ENCODE measurements at regions not wholly inside any gene's neighbourhood (a gene's known extent, or its start where the extent isn't known, plus 50 kb on each side); places are given as distances from the start of the nearest gene placed in this dataset.
"Not testable (repeated sequence)": the region's sequence is repeated elsewhere in the genome, so short reads cannot be mapped to it uniquely, and the experiment has no call there.

DNA sequence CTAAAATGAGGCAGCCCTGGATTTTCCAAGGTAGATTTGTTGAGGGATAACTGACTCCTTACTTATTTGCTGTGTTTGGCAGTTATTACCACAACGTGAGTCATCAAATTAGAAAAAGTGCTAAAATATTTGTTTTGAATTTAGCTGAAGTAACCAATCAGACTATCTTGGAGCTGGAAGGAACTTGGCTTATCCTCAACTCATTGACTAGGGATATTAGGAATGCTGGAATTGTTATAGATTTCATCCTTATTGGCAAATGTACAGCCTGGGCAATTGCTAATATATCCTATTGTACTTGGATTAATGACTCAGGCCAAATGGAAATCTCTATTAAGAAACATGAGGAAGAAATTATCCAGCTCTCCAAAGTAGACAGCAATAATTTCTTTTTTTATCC lies 1189.0 kb upstream of the LRRN3 start:
- no peak overlapping the region for H3K27ac ChIP-seq (ENCODE audit: low read depth, low read length, poor library complexity, severe bottlenecking)
- no peak for TF ChIP-seq EZH2 (IDR thresholded peaks at IDR 0.05; ENCODE audit: borderline replicate concordance, low read length)
- TF ChIP-seq, protein P1, sequence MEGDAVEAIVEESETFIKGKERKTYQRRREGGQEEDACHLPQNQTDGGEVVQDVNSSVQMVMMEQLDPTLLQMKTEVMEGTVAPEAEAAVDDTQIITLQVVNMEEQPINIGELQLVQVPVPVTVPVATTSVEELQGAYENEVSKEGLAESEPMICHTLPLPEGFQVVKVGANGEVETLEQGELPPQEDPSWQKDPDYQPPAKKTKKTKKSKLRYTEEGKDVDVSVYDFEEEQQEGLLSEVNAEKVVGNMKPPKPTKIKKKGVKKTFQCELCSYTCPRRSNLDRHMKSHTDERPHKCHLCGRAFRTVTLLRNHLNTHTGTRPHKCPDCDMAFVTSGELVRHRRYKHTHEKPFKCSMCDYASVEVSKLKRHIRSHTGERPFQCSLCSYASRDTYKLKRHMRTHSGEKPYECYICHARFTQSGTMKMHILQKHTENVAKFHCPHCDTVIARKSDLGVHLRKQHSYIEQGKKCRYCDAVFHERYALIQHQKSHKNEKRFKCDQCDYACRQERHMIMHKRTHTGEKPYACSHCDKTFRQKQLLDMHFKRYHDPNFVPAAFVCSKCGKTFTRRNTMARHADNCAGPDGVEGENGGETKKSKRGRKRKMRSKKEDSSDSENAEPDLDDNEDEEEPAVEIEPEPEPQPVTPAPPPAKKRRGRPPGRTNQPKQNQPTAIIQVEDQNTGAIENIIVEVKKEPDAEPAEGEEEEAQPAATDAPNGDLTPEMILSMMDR (IDR thresholded peaks at IDR 0.05; ENCODE audit: low read length), result no peak
- no peak overlapping the region for H3K4me3 ChIP-seq (ENCODE audit: low read depth, low read length, poor library complexity, severe bottlenecking)
- no peaks in the 10 kb centered on the region for H3K27me3 ChIP-seq (ENCODE audit: insufficient read depth, low read length)
- no peaks in the 10 kb centered on the region for H4K20me1 ChIP-seq (ENCODE audit: insufficient read depth, low read length)
- H3K4me1 ChIP-seq (ENCODE audit: insufficient read depth, low read length, severe bottlenecking), result no peaks in the 10 kb centered on the region
- H3K9me2 ChIP-seq (ENCODE audit: low read depth, low read length), result 0 out of 2 replicates have a peak, but pooled peaks cover 3% of the 10 kb centered on the region
- H3F3A ChIP-seq (ENCODE audit: insufficient read depth, low read length), result no peaks in the 10 kb centered on the region
- no peak overlapping the region for H3K9ac ChIP-seq (ENCODE audit: low read length)
- no peak overlapping the region for H2AFZ ChIP-seq (ENCODE audit: low read length)
- no peaks in the 10 kb centered on the region for H3K36me3 ChIP-seq (ENCODE audit: insufficient read depth, low read length)
- no peak overlapping the region for H3K4me2 ChIP-seq (ENCODE audit: low read length)
- H3K9me3 ChIP-seq (ENCODE audit: low read length), result 0 out of 2 replicates have a peak, but pooled peaks cover 2% of the 10 kb centered on the region
- H3K79me2 ChIP-seq (ENCODE audit: insufficient read depth, low read length), result no peaks in the 10 kb centered on the region

DNA sequence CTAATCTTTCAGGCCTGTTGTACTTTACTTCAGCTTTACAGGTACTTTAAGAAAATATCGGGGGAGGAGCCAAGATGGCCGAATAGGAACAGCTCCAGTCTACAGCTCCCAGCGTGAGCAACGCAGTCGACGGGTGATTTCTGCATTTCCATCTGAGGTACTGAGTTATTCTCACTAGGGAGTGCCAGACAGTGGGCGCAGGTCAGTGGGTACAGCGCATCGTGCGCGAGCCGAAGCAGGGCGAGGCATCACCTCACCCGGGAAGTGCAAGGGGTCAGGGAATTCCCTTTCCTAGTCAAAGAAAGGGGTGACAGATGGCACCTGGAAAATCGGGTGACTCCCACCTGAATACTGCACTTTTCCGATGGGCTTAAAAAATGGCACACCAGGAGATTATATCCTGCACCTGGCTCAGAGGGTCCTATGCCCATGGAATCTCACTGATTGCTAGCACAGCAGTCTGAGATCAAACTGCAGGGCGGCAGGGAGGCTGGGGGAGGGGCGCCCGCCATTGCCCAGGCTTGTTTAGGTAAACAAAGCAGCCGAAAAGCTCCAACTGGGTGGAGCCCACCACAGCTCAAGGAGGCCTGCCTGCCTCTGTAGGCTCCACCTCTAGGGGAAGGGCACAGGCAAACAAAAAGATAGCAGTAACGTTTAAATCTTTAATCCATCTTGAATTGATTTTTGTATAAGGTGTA lies 1185.4 kb upstream of the LRRN3 start:
- H3K9ac ChIP-seq (ENCODE audit: low read length); H3K36me3 ChIP-seq (ENCODE audit: insufficient read depth, low read length); H3K4me1 ChIP-seq (ENCODE audit: insufficient read depth, low read length, severe bottlenecking); H3K4me3 ChIP-seq (ENCODE audit: low read depth, low read length, poor library complexity, severe bottlenecking); H3K9me3 ChIP-seq (ENCODE audit: low read length); H3K9me2 ChIP-seq (ENCODE audit: low read depth, low read length); H3K4me2 ChIP-seq (ENCODE audit: low read length); H3K27me3 ChIP-seq (ENCODE audit: insufficient read depth, low read length); H4K20me1 ChIP-seq (ENCODE audit: insufficient read depth, low read length); H3F3A ChIP-seq (ENCODE audit: insufficient read depth, low read length); H3K27ac ChIP-seq (ENCODE audit: low read depth, low read length, poor library complexity, severe bottlenecking); H3K79me2 ChIP-seq (ENCODE audit: insufficient read depth, low read length); H2AFZ ChIP-seq (ENCODE audit: low read length): not testable (repeated sequence)

DNA sequence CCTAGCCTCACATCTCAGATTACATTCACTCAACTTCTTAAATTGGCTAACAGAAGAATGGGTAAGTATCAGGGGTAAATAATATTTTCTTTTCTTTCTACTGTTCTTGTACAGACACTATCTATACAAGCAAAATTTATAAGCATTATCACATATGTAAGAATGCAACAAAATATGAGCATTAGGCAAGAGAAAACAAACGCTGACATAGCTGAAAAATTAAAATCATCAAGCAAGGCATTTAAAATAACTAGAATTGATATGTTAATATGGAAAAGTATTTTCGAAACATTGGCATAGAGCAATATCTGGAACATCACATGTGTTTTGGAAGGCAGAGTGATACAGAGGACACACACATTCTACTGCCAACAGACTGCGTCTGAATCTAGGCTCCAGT lies 1175.3 kb upstream of the LRRN3 start:
- H3K9ac ChIP-seq (ENCODE audit: low read length), result no peak overlapping the region
- H3K27me3 ChIP-seq (ENCODE audit: insufficient read depth, low read length), result no peaks in the 10 kb centered on the region
- H3F3A ChIP-seq (ENCODE audit: insufficient read depth, low read length), result no peaks in the 10 kb centered on the region
- H4K20me1 ChIP-seq (ENCODE audit: insufficient read depth, low read length), result no peaks in the 10 kb centered on the region
- no peaks in the 10 kb centered on the region for H3K4me1 ChIP-seq (ENCODE audit: insufficient read depth, low read length, severe bottlenecking)
- no peak overlapping the region for H3K4me3 ChIP-seq (ENCODE audit: low read depth, low read length, poor library complexity, severe bottlenecking)
- no peaks in the 10 kb centered on the region for H3K36me3 ChIP-seq (ENCODE audit: insufficient read depth, low read length)
- H3K9me3 ChIP-seq (ENCODE audit: low read length), result no peaks in the 10 kb centered on the region
- H2AFZ ChIP-seq (ENCODE audit: low read length), result no peak overlapping the region
- H3K79me2 ChIP-seq (ENCODE audit: insufficient read depth, low read length), result 0 out of 2 replicates have a peak, but pooled peaks cover 3% of the 10 kb centered on the region
- no peak for TF ChIP-seq EZH2 (IDR thresholded peaks at IDR 0.05; ENCODE audit: borderline replicate concordance, low read length)
- TF ChIP-seq, protein P1 (IDR thresholded peaks at IDR 0.05; ENCODE audit: low read length), result no peak
- H3K4me2 ChIP-seq (ENCODE audit: low read length), result no peak overlapping the region
- no peak overlapping the region for H3K27ac ChIP-seq (ENCODE audit: low read depth, low read length, poor library complexity, severe bottlenecking)
- no peaks in the 10 kb centered on the region for H3K9me2 ChIP-seq (ENCODE audit: low read depth, low read length)

DNA sequence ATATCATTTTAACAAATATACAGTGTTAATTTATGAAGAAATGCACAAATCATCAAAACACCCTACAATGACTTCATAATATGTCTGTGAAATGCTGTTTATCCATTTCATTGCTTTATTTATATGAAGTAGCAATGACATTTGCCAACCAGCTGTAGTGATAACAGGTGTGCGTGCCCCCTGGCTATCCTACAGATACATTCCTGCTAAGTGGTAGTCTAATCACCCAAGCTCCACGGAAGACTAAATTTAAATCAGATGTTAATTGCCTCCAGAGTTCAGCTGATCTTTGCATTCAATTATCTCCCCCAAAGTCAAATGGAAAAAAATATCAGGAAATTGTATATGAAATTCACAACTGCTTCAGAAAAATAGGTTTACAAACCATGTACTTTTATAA lies 1164.2 kb upstream of the LRRN3 start:
- H2AFZ ChIP-seq (ENCODE audit: low read length), result no peak overlapping the region
- TF ChIP-seq EZH2 (IDR thresholded peaks at IDR 0.05; ENCODE audit: borderline replicate concordance, low read length), result no peak
- TF ChIP-seq, protein P1 (IDR thresholded peaks at IDR 0.05; ENCODE audit: low read length), result no peak
- H3K4me3 ChIP-seq (ENCODE audit: low read depth, low read length, poor library complexity, severe bottlenecking), result no peak overlapping the region
- H3K4me1 ChIP-seq (ENCODE audit: insufficient read depth, low read length, severe bottlenecking), result no peaks in the 10 kb centered on the region
- H3K4me2 ChIP-seq (ENCODE audit: low read length), result no peak overlapping the region
- H3K79me2 ChIP-seq (ENCODE audit: insufficient read depth, low read length), result no peaks in the 10 kb centered on the region
- H3K27ac ChIP-seq (ENCODE audit: low read depth, low read length, poor library complexity, severe bottlenecking), result no peak overlapping the region
- no peaks in the 10 kb centered on the region for H3K9me3 ChIP-seq (ENCODE audit: low read length)
- H3K9ac ChIP-seq (ENCODE audit: low read length), result no peak overlapping the region
- no peaks in the 10 kb centered on the region for H3K36me3 ChIP-seq (ENCODE audit: insufficient read depth, low read length)
- no peaks in the 10 kb centered on the region for H3F3A ChIP-seq (ENCODE audit: insufficient read depth, low read length)
- no peaks in the 10 kb centered on the region for H3K9me2 ChIP-seq (ENCODE audit: low read depth, low read length)
- H3K27me3 ChIP-seq (ENCODE audit: insufficient read depth, low read length), result no peaks in the 10 kb centered on the region
- no peaks in the 10 kb centered on the region for H4K20me1 ChIP-seq (ENCODE audit: insufficient read depth, low read length)
